Lower leg skin (tissue), 3 donors: ENCODE measurements at regions not wholly inside any gene's neighbourhood (a gene's known extent, or its start where the extent isn't known, plus 50 kb on each side); places are given as distances from the start of the nearest gene placed in this dataset.

Experiments
- POLR2A ChIP-seq, 2 donors: fragments of 450-650 bp; IDR thresholded peaks; one replicate each; pipeline ENCODE4 v1.6.1; 2016 to 2017; ENCODE audit warnings: antibody characterized with exemption in 2 of 2, mild to moderate bottlenecking in 1 of 2, moderate library complexity in 1 of 2
- TF ChIP-seq, protein P1 (sequence below), 3 donors: fragments of 450-650 bp; IDR thresholded peaks; one replicate each; pipeline ENCODE4 v1.5.1; 2016; ENCODE audit warnings: antibody characterized with exemption in 3 of 3, mild to moderate bottlenecking in 3 of 3, moderate library complexity in 2 of 3

DNA sequence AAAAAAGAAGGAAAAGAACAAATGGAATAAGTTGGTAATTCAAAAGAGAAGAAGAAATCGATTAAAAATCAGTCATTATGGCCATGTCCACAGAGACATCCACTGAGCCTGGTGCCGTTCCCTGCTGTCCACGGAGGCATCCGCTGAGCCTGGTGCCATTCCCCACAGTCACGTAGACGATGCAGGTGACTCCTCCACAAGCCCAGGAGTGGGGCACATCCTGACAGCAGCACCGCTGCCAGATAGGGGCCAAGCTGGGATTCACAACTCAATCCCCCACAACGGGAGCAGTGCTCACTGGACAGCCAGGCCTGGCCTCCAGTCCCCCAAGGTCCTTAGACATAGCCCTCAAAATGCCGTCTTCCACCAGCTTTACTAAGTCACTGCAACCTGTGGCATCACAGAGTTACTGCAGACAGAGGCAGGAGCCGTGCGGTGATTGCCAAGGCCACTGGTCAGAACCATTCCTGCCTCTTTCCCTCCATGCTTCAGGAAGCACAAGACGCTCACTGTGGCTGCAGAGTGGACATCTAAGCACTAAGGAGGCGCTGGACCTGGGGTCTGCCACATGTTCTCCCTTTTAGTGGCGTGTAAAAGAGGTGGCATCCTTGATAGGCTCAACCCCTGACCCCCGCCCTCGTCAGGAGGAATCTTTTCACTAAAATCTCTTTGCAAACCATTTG, 131.5 kb upstream of the SPACA7 start:
- no peak for TF ChIP-seq POLR2A (IDR thresholded peaks at IDR 0.05)
- TF ChIP-seq, protein P1, sequence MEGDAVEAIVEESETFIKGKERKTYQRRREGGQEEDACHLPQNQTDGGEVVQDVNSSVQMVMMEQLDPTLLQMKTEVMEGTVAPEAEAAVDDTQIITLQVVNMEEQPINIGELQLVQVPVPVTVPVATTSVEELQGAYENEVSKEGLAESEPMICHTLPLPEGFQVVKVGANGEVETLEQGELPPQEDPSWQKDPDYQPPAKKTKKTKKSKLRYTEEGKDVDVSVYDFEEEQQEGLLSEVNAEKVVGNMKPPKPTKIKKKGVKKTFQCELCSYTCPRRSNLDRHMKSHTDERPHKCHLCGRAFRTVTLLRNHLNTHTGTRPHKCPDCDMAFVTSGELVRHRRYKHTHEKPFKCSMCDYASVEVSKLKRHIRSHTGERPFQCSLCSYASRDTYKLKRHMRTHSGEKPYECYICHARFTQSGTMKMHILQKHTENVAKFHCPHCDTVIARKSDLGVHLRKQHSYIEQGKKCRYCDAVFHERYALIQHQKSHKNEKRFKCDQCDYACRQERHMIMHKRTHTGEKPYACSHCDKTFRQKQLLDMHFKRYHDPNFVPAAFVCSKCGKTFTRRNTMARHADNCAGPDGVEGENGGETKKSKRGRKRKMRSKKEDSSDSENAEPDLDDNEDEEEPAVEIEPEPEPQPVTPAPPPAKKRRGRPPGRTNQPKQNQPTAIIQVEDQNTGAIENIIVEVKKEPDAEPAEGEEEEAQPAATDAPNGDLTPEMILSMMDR (IDR thresholded peaks at IDR 0.05): no peak
